GM12872 (cell line): ENCODE measurements at regions not wholly inside any gene's neighbourhood (a gene's known extent, or its start where the extent isn't known, plus 50 kb on each side); places are given as distances from the start of the nearest gene placed in this dataset.

Experiments
- CTCF ChIP-seq: IDR thresholded peaks from 3 replicates; pipeline ENCODE4 v1.5.1; 2011; ENCODE audit warnings: low read depth, mild to moderate bottlenecking, low read length, moderate library complexity; ENCODE audit not compliant: insufficient read depth

GRCh38 chr15:31248263-31248662 lies 78.4 kb upstream of the KLF13 start:
- no peak for TF ChIP-seq CTCF

GRCh38 chr15:31248951-31249350 lies 77.7 kb upstream of the KLF13 start:
- TF ChIP-seq CTCF: no peak

GRCh38 chr15:31250033-31250432 lies 76.6 kb upstream of the KLF13 start:
- TF ChIP-seq CTCF: no peak

DNA sequence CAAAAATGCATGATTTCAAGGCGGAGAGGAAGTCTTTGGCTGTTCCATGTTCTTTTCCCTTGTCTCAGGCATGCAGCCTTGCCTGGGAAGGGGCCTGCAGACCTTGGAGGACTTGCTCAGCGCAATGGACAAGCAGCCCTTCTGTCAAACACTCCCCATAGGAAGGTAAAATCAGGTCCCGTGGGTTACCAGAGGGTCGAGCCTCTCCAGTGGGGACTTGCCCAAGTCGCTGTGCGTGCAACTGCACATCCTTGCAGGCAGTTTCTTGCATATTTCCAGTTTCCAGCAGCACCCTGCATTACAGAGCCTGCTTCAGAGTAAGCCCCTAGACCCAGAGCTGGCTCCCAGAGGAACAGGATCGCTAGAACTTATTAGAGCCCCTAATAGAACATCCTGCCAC lies 75.5 kb upstream of the KLF13 start:
- no peak for TF ChIP-seq CTCF

DNA sequence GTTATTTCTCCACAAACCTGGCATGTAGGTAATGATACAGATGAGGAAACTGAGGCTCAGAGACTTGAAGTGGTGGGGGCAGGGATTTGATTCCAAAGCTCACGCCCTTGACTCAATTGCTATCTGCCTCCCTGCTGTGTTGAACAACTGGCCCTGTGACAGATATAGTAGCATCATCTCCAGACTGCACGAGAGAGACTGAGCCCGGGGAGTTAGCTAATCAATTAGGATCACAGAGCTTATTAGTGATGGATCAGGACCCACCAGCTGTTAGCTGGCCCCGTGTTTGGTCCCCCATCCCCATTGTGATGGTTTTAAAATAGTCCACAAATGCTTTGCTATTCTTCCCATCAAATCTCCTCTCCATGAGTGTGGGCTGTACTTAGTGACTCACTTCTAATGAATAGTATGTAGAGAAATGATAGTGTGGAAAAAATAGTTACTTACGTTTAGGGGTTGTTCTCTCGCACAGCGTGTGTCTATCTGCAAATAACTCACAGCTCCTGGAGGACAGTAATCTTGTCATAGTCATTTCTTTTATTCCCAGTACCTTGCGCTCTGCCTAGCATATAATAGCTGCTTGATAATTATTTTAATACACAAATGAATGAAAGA lies 74.4 kb upstream of the KLF13 start:
- no peak for TF ChIP-seq CTCF

DNA sequence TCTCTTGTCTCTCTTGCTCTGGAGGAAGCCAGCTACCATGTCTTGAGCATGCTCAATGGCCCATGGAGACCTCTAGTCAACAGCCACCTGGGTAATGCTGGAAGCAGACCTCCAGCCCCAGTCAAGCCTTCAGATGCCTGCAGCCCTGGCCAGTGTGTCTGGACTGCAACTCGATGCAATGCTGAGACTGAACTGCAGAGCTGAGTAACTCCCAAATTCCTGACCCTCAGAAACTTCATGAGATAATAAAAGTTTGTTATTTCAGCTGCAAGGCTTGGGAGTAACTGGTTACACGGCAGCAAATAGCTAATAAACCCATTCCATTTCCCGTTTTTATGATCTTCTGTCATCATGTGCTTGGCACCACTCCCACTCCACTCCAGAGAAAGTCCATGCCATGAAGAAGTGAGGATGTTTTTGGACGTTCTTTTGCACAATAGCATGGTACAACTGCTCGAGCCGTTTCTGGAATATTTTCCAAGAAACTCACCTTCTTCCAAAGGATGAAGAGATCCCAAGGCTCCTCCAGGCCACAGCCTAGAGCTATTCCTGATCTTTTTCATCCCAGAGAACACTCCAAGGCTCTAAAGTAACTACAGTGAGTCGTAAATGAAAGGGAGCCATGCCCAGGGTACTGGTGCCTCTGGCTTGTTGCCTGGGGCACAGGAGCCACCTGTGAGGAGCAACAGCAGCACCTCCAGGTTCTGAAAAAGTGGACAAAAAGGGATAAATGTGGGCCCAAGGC lies 72.0 kb upstream of the KLF13 start:
- no peak for TF ChIP-seq CTCF

- no peak for TF ChIP-seq CTCF
These were observed 71.5 kb upstream of the KLF13 start for GRCh38 chr15:31255176-31255510.
